ENCODE measurements at regions not wholly inside any gene's neighbourhood (a gene's known extent, or its start where the extent isn't known, plus 50 kb on each side); places are given as distances from the start of the nearest gene placed in this dataset.

GRCh38 chr14:53840444-53840843, 116.2 kb downstream of the BMP4 start:
- no peaks in the 10 kb centered on the region for H4K20me1 ChIP-seq (ENCODE audit: insufficient read depth)
- no peaks in the 10 kb centered on the region for H3F3A ChIP-seq (replicated peaks; ENCODE audit: insufficient read depth)
- no peak overlapping the region for H3K4me2 ChIP-seq
- H3K36me3 ChIP-seq (replicated peaks in 1 of 2; ENCODE audit: control insufficient read depth in 1 of 2, insufficient read depth in 2 of 2, low read length in 1 of 2) = no peaks in the 10 kb centered on the region
- no peak for TF ChIP-seq EZH2phosphoT487 (IDR thresholded peaks at IDR 0.05; ENCODE audit: borderline replicate concordance, low read depth)
- TF ChIP-seq MEF2A (IDR thresholded peaks at IDR 0.05; ENCODE audit: borderline replicate concordance, low read depth) = no peak
- TF ChIP-seq SMC3 (IDR thresholded peaks at IDR 0.05; ENCODE audit: low read depth, low read length) = no peak
- no peak for TF ChIP-seq GATA2 (CRISPR knock-in tag; IDR thresholded peaks at IDR 0.05)
- TF ChIP-seq, protein P1, sequence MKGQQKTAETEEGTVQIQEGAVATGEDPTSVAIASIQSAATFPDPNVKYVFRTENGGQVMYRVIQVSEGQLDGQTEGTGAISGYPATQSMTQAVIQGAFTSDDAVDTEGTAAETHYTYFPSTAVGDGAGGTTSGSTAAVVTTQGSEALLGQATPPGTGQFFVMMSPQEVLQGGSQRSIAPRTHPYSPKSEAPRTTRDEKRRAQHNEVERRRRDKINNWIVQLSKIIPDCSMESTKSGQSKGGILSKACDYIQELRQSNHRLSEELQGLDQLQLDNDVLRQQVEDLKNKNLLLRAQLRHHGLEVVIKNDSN (IDR thresholded peaks at IDR 0.05; ENCODE audit: borderline replicate concordance, low read depth) = no peak
- TF ChIP-seq TEAD4 (IDR thresholded peaks at IDR 0.05; ENCODE audit: borderline replicate concordance, insufficient read depth) = no peak
- TF ChIP-seq RCOR1 (IDR thresholded peaks at IDR 0.05; ENCODE audit: low read length) = no peak
- no peak for TF ChIP-seq NRF1 (IDR thresholded peaks at IDR 0.05; ENCODE audit: low read depth, low read length)
- TF ChIP-seq RAD21 (IDR thresholded peaks at IDR 0.05; ENCODE audit: low read length) = no peak
- TF ChIP-seq RXRA (IDR thresholded peaks at IDR 0.05; ENCODE audit: borderline replicate concordance, low read depth) = no peak
- no peak overlapping the region for H3K9ac ChIP-seq
- no peak overlapping the region for H3K4me3 ChIP-seq (ENCODE audit: low read depth in 2 of 2, low read length in 1 of 2)
- WGBS (ENCODE audit: low lambda C conversion rate) = 7% methylated on average over 2 of the region's 2 CpGs
- POLR2A ChIA-PET = no interaction called here
- H3K9me3 ChIP-seq = no peaks in the 10 kb centered on the region
- H3K27me3 ChIP-seq (ENCODE audit: insufficient read depth) = no peaks in the 10 kb centered on the region
- CTCF ChIA-PET = no interaction called here
- no peak overlapping the region for H2AFZ ChIP-seq (ENCODE audit: low read depth)
- H3K27ac ChIP-seq (ENCODE audit: low read depth in 2 of 2, low read length in 1 of 2) = no peak overlapping the region
- no peaks in the 10 kb centered on the region for H3K4me1 ChIP-seq (ENCODE audit: control insufficient read depth in 1 of 2, insufficient read depth in 2 of 2, low read depth in 1 of 2, low read length in 1 of 2)
- no peak for DNase-seq
- no peaks in the 10 kb centered on the region for H3K79me2 ChIP-seq (ENCODE audit: insufficient read depth)
- no peaks in the 10 kb centered on the region for H3K9me2 ChIP-seq

- POLR2A ChIA-PET = no interaction called here
- CTCF ChIA-PET = no interaction called here
- no peaks in the 10 kb centered on the region for H3K79me2 ChIP-seq (ENCODE audit: insufficient read depth)
Observed at GRCh38 chr14:53838374-53838773, 118.3 kb downstream of the BMP4 start.

More at GRCh38 chr14:53838374-53838773, 118.3 kb downstream of the BMP4 start:
- TF ChIP-seq CHD2 (IDR thresholded peaks at IDR 0.05; ENCODE audit: low read length, partially characterized antibody) (no peak), MAX (IDR thresholded peaks at IDR 0.05; ENCODE audit: low read depth) (no peak), YY1 (IDR thresholded peaks at IDR 0.05; ENCODE audit: low read depth) (no peak), POLR2AphosphoS5 (IDR thresholded peaks at IDR 0.05; ENCODE audit: low read depth, low read length) (no peak), SIN3A (IDR thresholded peaks at IDR 0.05; ENCODE audit: borderline replicate concordance, low read depth, low read length) (no peak), FOSL2 (IDR thresholded peaks at IDR 0.05; ENCODE audit: borderline replicate concordance, low read depth) (no peak), FOXM1 (IDR thresholded peaks at IDR 0.05; ENCODE audit: low read depth) (no peak), MXI1 (IDR thresholded peaks at IDR 0.05; ENCODE audit: low read depth, low read length) (no peak), TCF12 (IDR thresholded peaks at IDR 0.05) (no peak), FOXJ3 (CRISPR knock-in tag; IDR thresholded peaks at IDR 0.05) (no peak)
- TF ChIP-seq, protein P2, sequence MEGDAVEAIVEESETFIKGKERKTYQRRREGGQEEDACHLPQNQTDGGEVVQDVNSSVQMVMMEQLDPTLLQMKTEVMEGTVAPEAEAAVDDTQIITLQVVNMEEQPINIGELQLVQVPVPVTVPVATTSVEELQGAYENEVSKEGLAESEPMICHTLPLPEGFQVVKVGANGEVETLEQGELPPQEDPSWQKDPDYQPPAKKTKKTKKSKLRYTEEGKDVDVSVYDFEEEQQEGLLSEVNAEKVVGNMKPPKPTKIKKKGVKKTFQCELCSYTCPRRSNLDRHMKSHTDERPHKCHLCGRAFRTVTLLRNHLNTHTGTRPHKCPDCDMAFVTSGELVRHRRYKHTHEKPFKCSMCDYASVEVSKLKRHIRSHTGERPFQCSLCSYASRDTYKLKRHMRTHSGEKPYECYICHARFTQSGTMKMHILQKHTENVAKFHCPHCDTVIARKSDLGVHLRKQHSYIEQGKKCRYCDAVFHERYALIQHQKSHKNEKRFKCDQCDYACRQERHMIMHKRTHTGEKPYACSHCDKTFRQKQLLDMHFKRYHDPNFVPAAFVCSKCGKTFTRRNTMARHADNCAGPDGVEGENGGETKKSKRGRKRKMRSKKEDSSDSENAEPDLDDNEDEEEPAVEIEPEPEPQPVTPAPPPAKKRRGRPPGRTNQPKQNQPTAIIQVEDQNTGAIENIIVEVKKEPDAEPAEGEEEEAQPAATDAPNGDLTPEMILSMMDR (IDR thresholded peaks at IDR 0.05) = no peak
- TF ChIP-seq, protein P3, sequence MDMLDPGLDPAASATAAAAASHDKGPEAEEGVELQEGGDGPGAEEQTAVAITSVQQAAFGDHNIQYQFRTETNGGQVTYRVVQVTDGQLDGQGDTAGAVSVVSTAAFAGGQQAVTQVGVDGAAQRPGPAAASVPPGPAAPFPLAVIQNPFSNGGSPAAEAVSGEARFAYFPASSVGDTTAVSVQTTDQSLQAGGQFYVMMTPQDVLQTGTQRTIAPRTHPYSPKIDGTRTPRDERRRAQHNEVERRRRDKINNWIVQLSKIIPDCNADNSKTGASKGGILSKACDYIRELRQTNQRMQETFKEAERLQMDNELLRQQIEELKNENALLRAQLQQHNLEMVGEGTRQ (IDR thresholded peaks at IDR 0.05; ENCODE audit: borderline replicate concordance, low read depth, low read length) = no peak
- TF ChIP-seq, protein P4, sequence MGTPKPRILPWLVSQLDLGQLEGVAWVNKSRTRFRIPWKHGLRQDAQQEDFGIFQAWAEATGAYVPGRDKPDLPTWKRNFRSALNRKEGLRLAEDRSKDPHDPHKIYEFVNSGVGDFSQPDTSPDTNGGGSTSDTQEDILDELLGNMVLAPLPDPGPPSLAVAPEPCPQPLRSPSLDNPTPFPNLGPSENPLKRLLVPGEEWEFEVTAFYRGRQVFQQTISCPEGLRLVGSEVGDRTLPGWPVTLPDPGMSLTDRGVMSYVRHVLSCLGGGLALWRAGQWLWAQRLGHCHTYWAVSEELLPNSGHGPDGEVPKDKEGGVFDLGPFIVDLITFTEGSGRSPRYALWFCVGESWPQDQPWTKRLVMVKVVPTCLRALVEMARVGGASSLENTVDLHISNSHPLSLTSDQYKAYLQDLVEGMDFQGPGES (IDR thresholded peaks at IDR 0.05; ENCODE audit: low read depth, low read length) = no peak
- TF ChIP-seq, protein P1 (IDR thresholded peaks at IDR 0.05; ENCODE audit: borderline replicate concordance, low read depth) = no peak
- no peak overlapping the region for H2AFZ ChIP-seq (ENCODE audit: low read depth)
- 11% methylated on average over 4 of the region's 4 CpGs for WGBS (ENCODE audit: low lambda C conversion rate)
- H3F3A ChIP-seq (replicated peaks; ENCODE audit: insufficient read depth) = no peaks in the 10 kb centered on the region
- H3K27me3 ChIP-seq (ENCODE audit: insufficient read depth) = no peaks in the 10 kb centered on the region
- no peak overlapping the region for H3K4me3 ChIP-seq (ENCODE audit: low read depth in 2 of 2, low read length in 1 of 2)
- H3K4me1 ChIP-seq (ENCODE audit: control insufficient read depth in 1 of 2, insufficient read depth in 2 of 2, low read depth in 1 of 2, low read length in 1 of 2) = no peaks in the 10 kb centered on the region
- H3K4me2 ChIP-seq = no peak overlapping the region
- H3K27ac ChIP-seq (ENCODE audit: low read depth in 2 of 2, low read length in 1 of 2) = no peak overlapping the region
- H4K20me1 ChIP-seq (ENCODE audit: insufficient read depth) = no peaks in the 10 kb centered on the region
- H3K9me3 ChIP-seq = no peaks in the 10 kb centered on the region
- no peaks in the 10 kb centered on the region for H3K9me2 ChIP-seq
- H3K36me3 ChIP-seq (replicated peaks in 1 of 2; ENCODE audit: control insufficient read depth in 1 of 2, insufficient read depth in 2 of 2, low read length in 1 of 2) = no peaks in the 10 kb centered on the region
- DNase-seq = no peak
- H3K9ac ChIP-seq = no peak overlapping the region
